GM10266 (cell line): ENCODE measurements at regions not wholly inside any gene's neighbourhood (a gene's known extent, or its start where the extent isn't known, plus 50 kb on each side); places are given as distances from the start of the nearest gene placed in this dataset.

Source experiments
- DNase-seq: peaks from one replicate; pipeline ENCODE4 v3.0.0; 2012; ENCODE audit errors: extremely low spot score
- CTCF ChIP-seq: IDR thresholded peaks from 2 replicates; pipeline ENCODE4 v1.5.1; 2012; ENCODE audit warnings: mild to moderate bottlenecking, low read depth; ENCODE audit not compliant: control insufficient read depth, insufficient read depth; ENCODE audit errors: missing control alignments

GRCh38 chr18:78526923-78527711 lies 452.5 kb upstream of the SALL3 start:
- no peak for TF ChIP-seq CTCF

GRCh38 chr18:78527984-78528383 lies 451.6 kb upstream of the SALL3 start:
- TF ChIP-seq CTCF: no peak
- no peak for DNase-seq

More at GRCh38 chr18:78526923-78527711, 452.5 kb upstream of the SALL3 start:
- DNase-seq: no peak

- no peak for TF ChIP-seq CTCF
- no peak for DNase-seq
Measured at GRCh38 chr18:78528411-78529258, 451.0 kb upstream of the SALL3 start.

- TF ChIP-seq CTCF: no peak
- DNase-seq: no peak
Measured at GRCh38 chr18:78531637-78532036, 448.0 kb upstream of the SALL3 start.

GRCh38 chr18:78538669-78539440 lies 440.8 kb upstream of the SALL3 start:
- no peak for DNase-seq

More at GRCh38 chr18:78538669-78539440, 440.8 kb upstream of the SALL3 start:
- TF ChIP-seq CTCF: no peak
